Erythroblast (primary cell): ENCODE measurements at regions not wholly inside any gene's neighbourhood (a gene's known extent, or its start where the extent isn't known, plus 50 kb on each side); places are given as distances from the start of the nearest gene placed in this dataset.

ENCODE experiments used
- GATA1 ChIP-seq: IDR thresholded peaks from 2 replicates; pipeline ENCODE4 v1.6.1; 2011; ENCODE audit warnings: low read depth, mild to moderate bottlenecking, control low read depth, low read length, moderate library complexity
- POLR2A ChIP-seq: IDR thresholded peaks from 2 replicates; pipeline ENCODE4 v1.6.1; 2011; ENCODE audit warnings: mild to moderate bottlenecking, low read length

DNA sequence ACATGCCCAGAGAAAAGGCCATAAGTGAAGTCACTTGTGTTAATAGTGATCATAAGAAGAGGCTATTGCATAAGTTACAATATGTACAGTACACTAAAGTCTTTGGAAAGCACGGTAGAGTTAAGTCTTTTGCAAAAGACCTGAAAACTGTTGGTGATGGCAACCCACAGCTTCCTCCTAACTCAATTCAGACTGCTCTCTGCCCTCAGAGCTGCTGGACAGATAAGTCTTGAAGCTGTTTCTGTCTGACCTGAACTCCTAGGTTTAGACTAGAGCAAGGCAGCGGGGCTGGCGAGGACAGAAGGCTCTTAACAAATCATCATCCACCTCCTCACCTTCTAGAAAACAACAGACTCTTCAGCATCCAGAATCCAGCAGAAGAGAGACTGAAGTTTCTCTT, 125.4 kb downstream of the CD24 start:
- TF ChIP-seq POLR2A, result no peak
- TF ChIP-seq GATA1, result no peak
